IMR-90 (cell line): ENCODE measurements at regions not wholly inside any gene's neighbourhood (a gene's known extent, or its start where the extent isn't known, plus 50 kb on each side); places are given as distances from the start of the nearest gene placed in this dataset.

Experiments
- BHLHE40 ChIP-seq: fragments of 150-350 bp; IDR thresholded peaks from 2 replicates; pipeline ENCODE4 v1.6.1; 2016; ENCODE audit warnings: mild to moderate bottlenecking, low read depth, low read length
- CHD1 ChIP-seq: IDR thresholded peaks from 2 replicates; pipeline ENCODE4 v1.6.1; 2012; ENCODE audit warnings: low read depth, low read length, improper control_type of control experiment
- CTCF ChIP-seq: conservative IDR thresholded peaks from 2 replicates; pipeline ENCODE4 v1.5.1; 2012; ENCODE audit warnings: mild to moderate bottlenecking, low read depth, low read length, improper control_type of control experiment
- ELK1 ChIP-seq: fragments of 150-350 bp; IDR thresholded peaks from 2 replicates; pipeline ENCODE4 v1.6.1; 2016; ENCODE audit warnings: low read depth, mild to moderate bottlenecking, low read length, moderate library complexity, borderline replicate concordance
- MAFK ChIP-seq: IDR thresholded peaks from 2 replicates; pipeline ENCODE4 v1.6.1; 2012; ENCODE audit warnings: low read depth, low read length, improper control_type of control experiment
- MAZ ChIP-seq: IDR thresholded peaks from 2 replicates; pipeline ENCODE4 v1.6.1; 2012; ENCODE audit warnings: low read depth, mild to moderate bottlenecking, low read length, improper control_type of control experiment, moderate library complexity, borderline replicate concordance
- MXI1 ChIP-seq: IDR thresholded peaks from 2 replicates; pipeline ENCODE4 v1.6.1; 2012; ENCODE audit warnings: low read depth, mild to moderate bottlenecking, low read length, moderate library complexity, borderline replicate concordance
- RAD21 ChIP-seq: IDR thresholded peaks from 2 replicates; pipeline ENCODE4 v1.6.1; 2012; ENCODE audit warnings: low read length, improper control_type of control experiment

GRCh38 chr3:68088636-68089035, 434.2 kb upstream of the SUCLG2 start:
- TF ChIP-seq BHLHE40 = no peak
- TF ChIP-seq MXI1 = no peak
- no peak for TF ChIP-seq MAZ
- TF ChIP-seq CTCF = no peak
- no peak for TF ChIP-seq ELK1
- no peak for TF ChIP-seq CHD1
- TF ChIP-seq MAFK = no peak
- TF ChIP-seq RAD21 = no peak
